ENCODE measurements at regions not wholly inside any gene's neighbourhood (a gene's known extent, or its start where the extent isn't known, plus 50 kb on each side); places are given as distances from the start of the nearest gene placed in this dataset.

DNA sequence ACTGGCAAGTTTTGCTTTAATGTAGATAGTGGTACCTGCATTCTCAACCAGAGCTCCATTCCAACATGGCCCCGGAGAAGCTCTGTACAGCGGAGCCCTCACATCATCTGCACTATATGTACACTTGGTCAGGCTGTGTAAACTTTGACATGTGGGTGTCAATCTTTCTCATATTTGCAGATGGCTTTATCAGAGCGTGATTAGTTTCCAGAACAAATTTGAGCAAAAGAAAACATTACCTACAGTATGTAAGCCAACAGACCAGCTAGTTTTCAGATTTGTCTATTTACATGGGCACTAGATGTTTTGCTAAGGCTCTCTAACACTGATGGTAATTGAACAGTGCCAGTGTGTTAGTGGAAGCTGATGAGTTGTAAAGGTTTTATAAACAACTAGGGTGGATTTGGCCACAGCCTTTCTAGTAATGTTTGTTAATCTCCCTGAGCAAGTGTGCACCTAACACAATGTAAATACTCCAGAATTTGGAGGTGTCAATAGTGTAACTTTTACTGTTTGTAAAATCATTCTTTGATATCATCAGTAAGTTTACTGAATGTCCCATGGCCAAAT, 131.8 kb downstream of the FOXA2 start:
- H3K27me3 Mint-ChIP-seq = no peaks in the 10 kb centered on the region
- intact Hi-C loops (cut with micrococcal nuclease) = no loop called here
- no peak overlapping the region for H3K27ac Mint-ChIP-seq
- H3K9me3 ChIP-seq (ENCODE audit: control insufficient read depth in 1 of 2, low read length in 2 of 2) = no peaks in the 10 kb centered on the region
- ChIA-PET CTCF (ENCODE audit: partially characterized antibody) (no interaction called here), POLR2A (ENCODE audit: partially characterized antibody) (no interaction called here)
- H3K4me1 Mint-ChIP-seq = no peaks in the 10 kb centered on the region
- H3K4me3 Mint-ChIP-seq = no peak overlapping the region
- peaks cover 0 to 5% (median 2%) of the 10 kb centered on the region in 8 donors for H3K9me3 Mint-ChIP-seq
- no peaks in the 10 kb centered on the region for H3K27me3 ChIP-seq (ENCODE audit: insufficient read depth, low read length)
- no peaks in the 10 kb centered on the region for H3K4me1 ChIP-seq (ENCODE audit: insufficient read depth, low read length)
- no peaks in the 10 kb centered on the region for H3K36me3 ChIP-seq (ENCODE audit: insufficient read depth, low read length)
- no peaks in the 10 kb centered on the region for H3K36me3 Mint-ChIP-seq
- H3K27ac ChIP-seq (ENCODE audit: low read depth, low read length) = no peak overlapping the region
- no peak overlapping the region for H3K4me3 ChIP-seq (ENCODE audit: low read length in 2 of 2)
- DNase-seq = no peak

DNA sequence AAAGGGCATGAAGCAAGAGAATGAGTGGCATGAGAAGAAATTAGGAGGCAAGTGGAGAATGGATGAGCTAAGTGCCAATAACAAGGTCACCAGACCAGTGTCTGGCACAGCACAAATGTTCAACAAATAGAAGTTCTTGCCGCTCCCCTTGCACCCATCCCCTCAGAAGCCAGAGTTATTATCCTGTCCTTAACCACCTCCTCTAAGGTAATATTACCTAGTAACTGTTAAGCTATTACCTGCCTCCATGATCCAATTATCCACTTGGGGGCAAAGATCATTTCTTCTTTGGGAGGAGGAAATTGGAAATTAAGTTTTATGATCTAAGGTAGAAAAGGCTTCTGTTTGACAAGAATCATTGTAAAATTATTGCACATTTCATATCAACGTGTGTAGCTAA, 133.8 kb downstream of the FOXA2 start:
- ChIA-PET POLR2A (ENCODE audit: partially characterized antibody) (no interaction called here), CTCF (ENCODE audit: partially characterized antibody) (no interaction called here)
- Mint-ChIP-seq H3K27ac (no peak overlapping the region), H3K27me3 (no peaks in the 10 kb centered on the region), H3K4me3 (no peak overlapping the region), H3K36me3 (no peaks in the 10 kb centered on the region), H3K9me3 (peaks cover 0 to 4% (median 2%) of the 10 kb centered on the region in 8 donors), H3K4me1 (no peaks in the 10 kb centered on the region)
- no peak for DNase-seq
- Histone ChIP-seq H3K9me3 (ENCODE audit: control insufficient read depth in 1 of 2, low read length in 2 of 2) (no peaks in the 10 kb centered on the region), H3K36me3 (ENCODE audit: insufficient read depth, low read length) (no peaks in the 10 kb centered on the region), H3K4me1 (ENCODE audit: insufficient read depth, low read length) (no peaks in the 10 kb centered on the region), H3K4me3 (ENCODE audit: low read length in 2 of 2) (no peak overlapping the region), H3K27ac (ENCODE audit: low read depth, low read length) (no peak overlapping the region), H3K27me3 (ENCODE audit: insufficient read depth, low read length) (no peaks in the 10 kb centered on the region)
- intact Hi-C loops (cut with micrococcal nuclease) = no loop called here

DNA sequence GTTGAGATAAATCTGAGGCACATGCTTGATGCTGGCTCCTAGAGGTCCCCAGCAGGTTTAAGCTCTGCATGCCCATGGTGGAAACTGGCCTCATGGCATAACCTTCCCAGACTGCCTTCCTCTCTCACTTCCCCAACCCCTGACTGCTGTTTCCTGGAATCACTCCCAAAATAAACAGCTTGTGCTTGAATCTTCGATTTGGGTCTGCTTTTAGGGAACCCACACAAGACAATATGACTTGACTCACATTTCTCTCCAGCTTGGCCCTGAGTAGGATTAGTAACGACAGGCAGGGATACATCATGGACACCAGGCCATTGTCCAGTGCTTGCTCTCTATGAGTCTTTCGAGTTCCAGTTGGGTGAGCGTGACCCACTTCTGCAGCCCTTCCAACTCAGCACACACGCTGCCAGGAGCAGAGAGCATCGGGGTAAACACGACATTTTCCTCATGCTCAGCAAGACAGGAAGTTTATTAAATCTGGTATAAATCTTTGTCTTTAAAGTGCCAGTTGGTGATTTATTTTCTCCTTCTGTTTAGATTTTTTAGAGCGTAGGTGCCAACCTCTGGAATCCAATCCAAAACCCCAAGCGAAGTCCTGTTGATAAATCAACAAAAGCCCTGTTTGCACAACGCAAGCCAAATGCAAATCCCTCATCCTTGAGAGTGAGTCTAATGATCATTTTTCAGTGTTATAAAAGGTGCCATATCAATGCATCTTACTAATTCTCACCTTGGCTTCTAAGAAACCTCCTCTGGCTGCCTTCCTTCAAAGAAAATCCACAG, 135.0 kb downstream of the FOXA2 start:
- Mint-ChIP-seq H3K4me1 (no peaks in the 10 kb centered on the region), H3K36me3 (no peaks in the 10 kb centered on the region), H3K4me3 (no peak overlapping the region), H3K27ac (no peak overlapping the region), H3K27me3 (no peaks in the 10 kb centered on the region), H3K9me3 (peaks cover 0 to 11% (median 2%) of the 10 kb centered on the region in 8 donors)
- H3K27me3 ChIP-seq (ENCODE audit: insufficient read depth, low read length) = no peaks in the 10 kb centered on the region
- H3K4me3 ChIP-seq (ENCODE audit: low read length in 2 of 2) = no peak overlapping the region
- no peaks in the 10 kb centered on the region for H3K9me3 ChIP-seq (ENCODE audit: control insufficient read depth in 1 of 2, low read length in 2 of 2)
- no peaks in the 10 kb centered on the region for H3K36me3 ChIP-seq (ENCODE audit: insufficient read depth, low read length)
- POLR2A ChIA-PET (ENCODE audit: partially characterized antibody) = no interaction called here
- CTCF ChIA-PET (ENCODE audit: partially characterized antibody) = no interaction called here
- H3K27ac ChIP-seq (ENCODE audit: low read depth, low read length) = no peak overlapping the region
- intact Hi-C loops (cut with micrococcal nuclease) = no loop called here
- no peaks in the 10 kb centered on the region for H3K4me1 ChIP-seq (ENCODE audit: insufficient read depth, low read length)
- DNase-seq = no peak

DNA sequence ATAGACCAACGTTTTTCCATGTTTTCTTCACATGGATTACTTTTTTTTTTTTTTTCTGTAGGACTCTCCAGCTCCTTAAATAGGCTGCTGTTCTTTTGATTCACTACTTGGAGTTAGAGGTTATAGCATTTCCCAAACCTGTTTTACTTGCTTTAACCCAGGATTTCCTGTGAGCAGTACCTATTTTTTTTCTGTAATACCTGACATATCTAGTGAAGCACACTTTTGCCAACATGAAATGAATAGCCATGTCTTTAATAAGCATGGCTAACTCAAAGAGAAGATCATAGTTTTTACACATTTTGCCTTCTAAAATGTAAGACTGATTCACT, 137.0 kb downstream of the FOXA2 start:
- Histone ChIP-seq H3K27me3 (ENCODE audit: insufficient read depth, low read length) (no peaks in the 10 kb centered on the region), H3K27ac (ENCODE audit: low read depth, low read length) (no peak overlapping the region), H3K9me3 (ENCODE audit: control insufficient read depth in 1 of 2, low read length in 2 of 2) (no peaks in the 10 kb centered on the region), H3K4me3 (ENCODE audit: low read length in 2 of 2) (no peak overlapping the region), H3K4me1 (ENCODE audit: insufficient read depth, low read length) (no peaks in the 10 kb centered on the region), H3K36me3 (ENCODE audit: insufficient read depth, low read length) (no peaks in the 10 kb centered on the region)
- intact Hi-C loops (cut with micrococcal nuclease) = no loop called here
- Mint-ChIP-seq H3K36me3 (no peaks in the 10 kb centered on the region), H3K9me3 (peaks cover 0 to 11% (median 1%) of the 10 kb centered on the region in 8 donors), H3K27me3 (no peaks in the 10 kb centered on the region), H3K4me3 (no peak overlapping the region), H3K27ac (no peak overlapping the region), H3K4me1 (no peaks in the 10 kb centered on the region)
- DNase-seq = no peak
- CTCF ChIA-PET (ENCODE audit: partially characterized antibody) = interaction anchor here (0.5 kb wide), 1 partner anchor 1359 kb away, joined by 3 read pairs; no protein-coding TSS in a partner anchor
- POLR2A ChIA-PET (ENCODE audit: partially characterized antibody) = no interaction called here

DNA sequence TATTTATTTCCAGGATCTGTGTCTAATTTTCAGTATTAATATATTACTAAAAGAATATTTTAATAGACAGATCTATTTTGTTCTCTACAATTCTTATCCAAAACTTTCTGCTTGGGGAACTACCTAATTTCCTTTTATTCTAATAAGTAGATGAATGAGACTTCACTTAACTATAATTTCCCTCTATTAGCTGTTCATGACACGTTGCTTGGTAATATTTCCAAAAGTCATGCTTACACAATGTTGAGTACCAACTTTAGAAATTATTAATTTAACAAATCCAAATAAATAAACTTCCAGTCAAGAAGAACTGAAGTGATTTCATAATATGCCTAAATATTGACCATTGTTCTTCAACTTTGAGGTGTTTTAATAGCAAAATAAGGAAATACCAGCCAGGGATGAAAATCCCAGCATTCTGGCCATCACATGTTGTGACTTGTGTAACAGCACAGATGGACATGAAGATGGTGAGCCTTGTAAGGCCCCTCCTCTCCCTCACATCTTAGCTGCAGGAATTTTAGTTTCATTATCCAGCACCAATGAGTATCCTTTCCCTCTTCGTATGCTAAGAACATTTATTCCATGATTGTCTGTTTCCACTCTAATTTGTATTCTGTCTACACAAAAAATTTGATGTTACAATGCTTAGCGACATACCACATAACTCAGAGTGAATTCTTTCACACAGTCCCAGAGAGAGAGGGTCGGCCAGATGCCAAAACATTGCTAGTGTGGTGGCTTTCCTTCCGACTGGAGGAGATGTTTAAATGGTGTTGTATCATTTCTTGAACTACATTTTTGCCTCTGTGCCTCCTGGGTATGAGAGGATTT, 137.5 kb downstream of the FOXA2 start:
- Mint-ChIP-seq H3K36me3 (no peaks in the 10 kb centered on the region), H3K4me1 (no peaks in the 10 kb centered on the region), H3K4me3 (no peak overlapping the region), H3K27ac (no peak overlapping the region), H3K27me3 (peaks cover 0 to under 1% of the 10 kb centered on the region in 2 donors), H3K9me3 (peaks cover 0 to 11% (median 1%) of the 10 kb centered on the region in 8 donors)
- DNase-seq = no peak
- CTCF ChIA-PET (ENCODE audit: partially characterized antibody) = interaction anchor here (0.5 kb wide), 1 partner anchor 1360 kb away, joined by 3 read pairs; no protein-coding TSS in a partner anchor
- POLR2A ChIA-PET (ENCODE audit: partially characterized antibody) = no interaction called here
- Histone ChIP-seq H3K4me3 (ENCODE audit: low read length in 2 of 2) (no peak overlapping the region), H3K36me3 (ENCODE audit: insufficient read depth, low read length) (no peaks in the 10 kb centered on the region), H3K27ac (ENCODE audit: low read depth, low read length) (no peak overlapping the region), H3K4me1 (ENCODE audit: insufficient read depth, low read length) (no peaks in the 10 kb centered on the region), H3K9me3 (ENCODE audit: control insufficient read depth in 1 of 2, low read length in 2 of 2) (no peaks in the 10 kb centered on the region), H3K27me3 (ENCODE audit: insufficient read depth, low read length) (no peaks in the 10 kb centered on the region)
- intact Hi-C loops (cut with micrococcal nuclease) = no loop called here

DNA sequence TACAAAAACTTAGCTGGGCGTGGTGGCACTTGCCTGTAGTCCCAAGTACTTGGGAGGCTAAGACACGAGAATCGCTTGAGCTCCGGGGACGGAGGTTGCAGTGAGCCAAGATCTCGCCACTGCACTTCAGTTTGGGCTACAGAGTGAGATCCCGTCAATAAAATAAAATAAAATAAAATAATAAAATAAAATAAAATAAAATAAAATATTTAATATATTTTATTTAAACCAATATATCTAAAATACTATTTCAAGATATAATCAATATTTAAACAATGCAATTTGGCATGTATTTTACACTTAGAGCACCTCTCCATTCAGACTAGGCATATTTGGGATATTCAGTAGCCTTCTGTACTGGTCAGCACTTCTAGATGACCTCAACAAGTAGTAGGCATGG, 142.1 kb downstream of the FOXA2 start:
- intact Hi-C loops (cut with micrococcal nuclease) = no loop called here
- no peak overlapping the region for H3K27ac Mint-ChIP-seq
- Histone ChIP-seq H3K4me1 (ENCODE audit: insufficient read depth, low read length) (no peaks in the 10 kb centered on the region), H3K4me3 (ENCODE audit: low read length in 2 of 2) (no peak overlapping the region), H3K36me3 (ENCODE audit: insufficient read depth, low read length) (no peaks in the 10 kb centered on the region), H3K9me3 (ENCODE audit: control insufficient read depth in 1 of 2, low read length in 2 of 2) (no peaks in the 10 kb centered on the region), H3K27me3 (ENCODE audit: insufficient read depth, low read length) (no peaks in the 10 kb centered on the region), H3K27ac (ENCODE audit: low read depth, low read length) (no peak overlapping the region)
- no peaks in the 10 kb centered on the region for H3K36me3 Mint-ChIP-seq
- no peak overlapping the region for H3K4me3 Mint-ChIP-seq
- H3K4me1 Mint-ChIP-seq = no peaks in the 10 kb centered on the region
- ChIA-PET CTCF (ENCODE audit: partially characterized antibody) (no interaction called here), POLR2A (ENCODE audit: partially characterized antibody) (no interaction called here)
- H3K27me3 Mint-ChIP-seq = peaks cover 0 to 2% of the 10 kb centered on the region in 2 donors
- peaks cover 0 to 12% (median 2%) of the 10 kb centered on the region in 8 donors for H3K9me3 Mint-ChIP-seq
- DNase-seq = no peak

DNA sequence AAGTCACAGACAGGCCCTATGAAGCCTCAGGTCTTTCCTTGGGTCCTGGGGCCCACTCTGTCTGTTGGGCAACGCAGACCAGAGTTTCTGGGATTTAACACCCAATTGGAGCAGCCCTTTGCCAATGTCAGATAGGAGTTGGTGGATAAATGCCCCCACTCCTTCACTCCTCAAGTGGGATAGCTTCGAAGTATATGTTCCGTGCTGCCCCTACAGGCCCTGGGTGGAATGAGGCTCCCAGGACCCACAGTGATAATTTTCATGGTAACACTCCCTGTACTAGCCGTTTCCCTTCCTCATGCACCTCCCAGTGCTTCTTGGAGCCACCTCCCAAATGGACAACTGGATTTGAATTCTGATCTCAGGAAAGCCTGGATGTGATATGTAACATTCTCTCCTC, 145.4 kb downstream of the FOXA2 start:
- H3K4me3 Mint-ChIP-seq = no peak overlapping the region
- Histone ChIP-seq H3K27me3 (ENCODE audit: insufficient read depth, low read length) (no peaks in the 10 kb centered on the region), H3K4me1 (ENCODE audit: insufficient read depth, low read length) (no peaks in the 10 kb centered on the region), H3K36me3 (ENCODE audit: insufficient read depth, low read length) (no peaks in the 10 kb centered on the region), H3K4me3 (ENCODE audit: low read length in 2 of 2) (no peak overlapping the region), H3K27ac (ENCODE audit: low read depth, low read length) (no peak overlapping the region), H3K9me3 (ENCODE audit: control insufficient read depth in 1 of 2, low read length in 2 of 2) (no peaks in the 10 kb centered on the region)
- DNase-seq = no peak
- peaks cover 0 to 2% of the 10 kb centered on the region in 2 donors for H3K27me3 Mint-ChIP-seq
- ChIA-PET CTCF (ENCODE audit: partially characterized antibody) (no interaction called here), POLR2A (ENCODE audit: partially characterized antibody) (no interaction called here)
- no peaks in the 10 kb centered on the region for H3K4me1 Mint-ChIP-seq
- intact Hi-C loops (cut with micrococcal nuclease) = no loop called here
- no peak overlapping the region for H3K27ac Mint-ChIP-seq
- H3K9me3 Mint-ChIP-seq = peaks cover 0 to 5% (median 2%) of the 10 kb centered on the region in 8 donors
- no peaks in the 10 kb centered on the region for H3K36me3 Mint-ChIP-seq

All from CD4-positive, alpha-beta memory T cell (primary cell).